ENCODE measurements at regions not wholly inside any gene's neighbourhood (a gene's known extent, or its start where the extent isn't known, plus 50 kb on each side); places are given as distances from the start of the nearest gene placed in this dataset.

GRCh38 chr12:16415155-16415554 is 67.7 kb downstream of the MGST1 start:
- Histone ChIP-seq H3K36me3 (ENCODE audit: control insufficient read depth, insufficient read depth, low read length) (no peaks in the 10 kb centered on the region), H3K9ac (ENCODE audit: extremely low read depth, low read length, poor library complexity, severe bottlenecking) (no peak overlapping the region), H3K27me3 (ENCODE audit: control insufficient read depth, insufficient read depth, low read length, poor library complexity, severe bottlenecking) (no peaks in the 10 kb centered on the region), H3K4me1 (ENCODE audit: control insufficient read depth, insufficient read depth, low read length) (no peaks in the 10 kb centered on the region), H3K27ac (ENCODE audit: low read depth, low read length) (no peak overlapping the region), H3K4me3 (ENCODE audit: low read length) (no peak overlapping the region), H3K9me3 (ENCODE audit: control insufficient read depth, low read length) (no peaks in the 10 kb centered on the region)
- TF ChIP-seq, protein P1, sequence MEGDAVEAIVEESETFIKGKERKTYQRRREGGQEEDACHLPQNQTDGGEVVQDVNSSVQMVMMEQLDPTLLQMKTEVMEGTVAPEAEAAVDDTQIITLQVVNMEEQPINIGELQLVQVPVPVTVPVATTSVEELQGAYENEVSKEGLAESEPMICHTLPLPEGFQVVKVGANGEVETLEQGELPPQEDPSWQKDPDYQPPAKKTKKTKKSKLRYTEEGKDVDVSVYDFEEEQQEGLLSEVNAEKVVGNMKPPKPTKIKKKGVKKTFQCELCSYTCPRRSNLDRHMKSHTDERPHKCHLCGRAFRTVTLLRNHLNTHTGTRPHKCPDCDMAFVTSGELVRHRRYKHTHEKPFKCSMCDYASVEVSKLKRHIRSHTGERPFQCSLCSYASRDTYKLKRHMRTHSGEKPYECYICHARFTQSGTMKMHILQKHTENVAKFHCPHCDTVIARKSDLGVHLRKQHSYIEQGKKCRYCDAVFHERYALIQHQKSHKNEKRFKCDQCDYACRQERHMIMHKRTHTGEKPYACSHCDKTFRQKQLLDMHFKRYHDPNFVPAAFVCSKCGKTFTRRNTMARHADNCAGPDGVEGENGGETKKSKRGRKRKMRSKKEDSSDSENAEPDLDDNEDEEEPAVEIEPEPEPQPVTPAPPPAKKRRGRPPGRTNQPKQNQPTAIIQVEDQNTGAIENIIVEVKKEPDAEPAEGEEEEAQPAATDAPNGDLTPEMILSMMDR (conservative IDR thresholded peaks at IDR 0.05): no peak
- no peak overlapping the region for H3K4me3 Mint-ChIP-seq
- no peaks in the 10 kb centered on the region for H3K27me3 Mint-ChIP-seq (ENCODE audit: insufficient read depth)
- no peaks in the 10 kb centered on the region for H3K9me3 Mint-ChIP-seq
- H3K4me1 Mint-ChIP-seq: no peaks in the 10 kb centered on the region
- no peak for DNase-seq
- H3K27ac Mint-ChIP-seq: no peak overlapping the region
- H3K36me3 Mint-ChIP-seq (ENCODE audit: low read depth): no peaks in the 10 kb centered on the region

- H3K27ac Mint-ChIP-seq: no peak overlapping the region
- H3K9me3 Mint-ChIP-seq: no peaks in the 10 kb centered on the region
- Histone ChIP-seq H3K9ac (ENCODE audit: extremely low read depth, low read length, poor library complexity, severe bottlenecking) (no peak overlapping the region), H3K27me3 (ENCODE audit: control insufficient read depth, insufficient read depth, low read length, poor library complexity, severe bottlenecking) (no peaks in the 10 kb centered on the region), H3K27ac (ENCODE audit: low read depth, low read length) (no peak overlapping the region), H3K4me3 (ENCODE audit: low read length) (no peak overlapping the region), H3K4me1 (ENCODE audit: control insufficient read depth, insufficient read depth, low read length) (no peaks in the 10 kb centered on the region), H3K36me3 (ENCODE audit: control insufficient read depth, insufficient read depth, low read length) (no peaks in the 10 kb centered on the region), H3K9me3 (ENCODE audit: control insufficient read depth, low read length) (no peaks in the 10 kb centered on the region)
- peak; percentile 51 for DNase-seq
- H3K4me1 Mint-ChIP-seq: no peaks in the 10 kb centered on the region
- TF ChIP-seq, protein P1 (conservative IDR thresholded peaks at IDR 0.05): peak; percentile 69
- no peaks in the 10 kb centered on the region for H3K36me3 Mint-ChIP-seq (ENCODE audit: low read depth)
- no peaks in the 10 kb centered on the region for H3K27me3 Mint-ChIP-seq (ENCODE audit: insufficient read depth)
- H3K4me3 Mint-ChIP-seq: no peak overlapping the region
Observed at GRCh38 chr12:16417058-16417457, 69.6 kb downstream of the MGST1 start.

DNA sequence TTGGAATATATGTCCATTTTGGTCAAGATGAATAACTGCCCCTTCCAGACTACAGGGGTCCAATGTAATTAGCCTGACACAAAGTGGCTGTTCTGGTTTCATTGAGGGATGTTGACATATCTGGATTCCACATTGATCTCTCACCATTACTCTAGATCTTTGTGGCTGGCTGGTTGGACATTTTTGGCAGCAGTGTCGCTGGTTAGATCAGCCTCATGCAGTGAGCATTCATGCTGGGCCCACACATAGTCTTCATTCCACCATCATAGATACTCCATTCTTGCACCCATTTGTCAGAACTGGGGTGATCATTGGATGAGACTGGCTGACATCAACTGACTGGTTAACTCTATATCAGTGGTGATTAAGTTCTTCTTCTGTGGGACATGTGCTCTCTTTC is 74.4 kb downstream of the MGST1 start:
- no peaks in the 10 kb centered on the region for H3K27me3 ChIP-seq (ENCODE audit: control insufficient read depth, insufficient read depth, low read length, poor library complexity, severe bottlenecking)
- no peak for DNase-seq
- no peak overlapping the region for H3K4me3 ChIP-seq (ENCODE audit: low read length)
- H3K27ac ChIP-seq (ENCODE audit: low read depth, low read length): no peak overlapping the region
- Mint-ChIP-seq H3K36me3 (ENCODE audit: low read depth) (no peaks in the 10 kb centered on the region), H3K4me1 (no peaks in the 10 kb centered on the region), H3K4me3 (no peak overlapping the region), H3K9me3 (no peaks in the 10 kb centered on the region), H3K27me3 (ENCODE audit: insufficient read depth) (no peaks in the 10 kb centered on the region), H3K27ac (no peak overlapping the region)
- TF ChIP-seq, protein P1 (conservative IDR thresholded peaks at IDR 0.05): no peak
- H3K4me1 ChIP-seq (ENCODE audit: control insufficient read depth, insufficient read depth, low read length): no peaks in the 10 kb centered on the region
- H3K9ac ChIP-seq (ENCODE audit: extremely low read depth, low read length, poor library complexity, severe bottlenecking): no peak overlapping the region
- WGBS, 2 experiments (ENCODE audit: insufficient coverage in 1 of 2, insufficient read length in 1 of 2): 87% methylated on average over 1 of the region's 1 CpG; no CpG with 5 or more reads in 1 of the 2 experiments
- H3K9me3 ChIP-seq (ENCODE audit: control insufficient read depth, low read length): no peaks in the 10 kb centered on the region
- H3K36me3 ChIP-seq (ENCODE audit: control insufficient read depth, insufficient read depth, low read length): no peaks in the 10 kb centered on the region
